ENCODE measurements at regions not wholly inside any gene's neighbourhood (a gene's known extent, or its start where the extent isn't known, plus 50 kb on each side); places are given as distances from the start of the nearest gene placed in this dataset.

GRCh38 chr4:38268108-38268820 is 308.1 kb downstream of the PTTG2 start:
- DNase-seq: no peak
- intact Hi-C loops (cut with DNase I): no loop called here

GRCh38 chr4:38268837-38269236 is 308.6 kb downstream of the PTTG2 start:
- no peak for DNase-seq
- intact Hi-C loops (cut with DNase I): no loop called here

- DNase-seq: peak in 9 of 42 donors; percentile 13 to 61 (median 32)
- intact Hi-C loops (cut with DNase I): no loop called here
These were observed 313.2 kb downstream of the PTTG2 start for GRCh38 chr4:38273407-38273806.

GRCh38 chr4:38275331-38276100 is 315.3 kb downstream of the PTTG2 start:
- intact Hi-C loops (cut with DNase I): no loop called here

GRCh38 chr4:38278255-38278654 is 318.1 kb downstream of the PTTG2 start:
- intact Hi-C loops (cut with DNase I): no loop called here
- DNase-seq: no peak

More at GRCh38 chr4:38275331-38276100, 315.3 kb downstream of the PTTG2 start:
- peak in 3 of 42 donors; percentile 18 to 44 (median 20) for DNase-seq

GRCh38 chr4:38279077-38279476 is 318.9 kb downstream of the PTTG2 start:
- intact Hi-C loops (cut with DNase I): no loop called here
- no peak for DNase-seq

- intact Hi-C loops (cut with DNase I): no loop called here
- DNase-seq: peak in 1 of 42 donors; percentile 40
These were observed 319.6 kb downstream of the PTTG2 start for GRCh38 chr4:38279650-38280322.

GRCh38 chr4:38280323-38280706 is 320.1 kb downstream of the PTTG2 start:
- DNase-seq: no peak
- intact Hi-C loops (cut with DNase I): no loop called here

GRCh38 chr4:38281371-38282071 is 321.3 kb downstream of the PTTG2 start:
- intact Hi-C loops (cut with DNase I): no loop called here
- no peak for DNase-seq

- intact Hi-C loops (cut with DNase I): no loop called here
- no peak for DNase-seq
These were observed 323.5 kb downstream of the PTTG2 start for GRCh38 chr4:38283724-38284123.

- intact Hi-C loops (cut with DNase I): no loop called here
- DNase-seq: no peak
These were observed 324.3 kb downstream of the PTTG2 start for GRCh38 chr4:38284294-38285030.

GRCh38 chr4:38287101-38287851 is 327.1 kb downstream of the PTTG2 start:
- DNase-seq: no peak
- intact Hi-C loops (cut with DNase I): no loop called here

- intact Hi-C loops (cut with DNase I): no loop called here
- no peak for DNase-seq
These were observed 329.4 kb downstream of the PTTG2 start for GRCh38 chr4:38289553-38289952.

GRCh38 chr4:38290366-38290765 is 330.2 kb downstream of the PTTG2 start:
- DNase-seq: no peak
- intact Hi-C loops (cut with DNase I): no loop called here

GRCh38 chr4:38290914-38291313 is 330.7 kb downstream of the PTTG2 start:
- DNase-seq: no peak
- intact Hi-C loops (cut with DNase I): no loop called here

- DNase-seq: no peak
- intact Hi-C loops (cut with DNase I): no loop called here
These were observed 332.3 kb downstream of the PTTG2 start for GRCh38 chr4:38292529-38292928.

GRCh38 chr4:38294238-38294637 is 334.0 kb downstream of the PTTG2 start:
- intact Hi-C loops (cut with DNase I): no loop called here
- no peak for DNase-seq

- no peak for DNase-seq
- intact Hi-C loops (cut with DNase I): no loop called here
These were observed 336.9 kb downstream of the PTTG2 start for GRCh38 chr4:38297061-38297460.
